Chondrocyte (in vitro differentiated cells): ENCODE measurements at regions not wholly inside any gene's neighbourhood (a gene's known extent, or its start where the extent isn't known, plus 50 kb on each side); places are given as distances from the start of the nearest gene placed in this dataset.

ENCODE experiments used
- DNase-seq: peaks from one replicate; pipeline ENCODE4 v3.0.0; 2021; ENCODE audit warnings: mixed read lengths, low spot score
- H3K27ac Mint-ChIP-seq: one replicate; pipeline ENCODE4 v1.8.0; 2021; ENCODE audit warnings: mild to moderate bottlenecking, moderate library complexity, mixed read lengths; ENCODE audit not compliant: unreplicated experiment
- H3K27me3 Mint-ChIP-seq: 2 replicates; pipeline ENCODE4 v1.8.0; 2021; ENCODE audit warnings: low read depth, mixed read lengths
- H3K36me3 Mint-ChIP-seq: 2 replicates; pipeline ENCODE4 v1.8.0; 2021; ENCODE audit warnings: low read depth, mixed read lengths
- H3K4me1 Mint-ChIP-seq: 2 replicates; pipeline ENCODE4 v1.8.0; 2021; ENCODE audit warnings: low read depth, mild to moderate bottlenecking, mixed read lengths
- H3K4me3 Mint-ChIP-seq: one replicate; pipeline ENCODE4 v1.8.0; 2021; ENCODE audit warnings: mild to moderate bottlenecking, moderate library complexity, mixed read lengths; ENCODE audit not compliant: unreplicated experiment
- H3K9me3 Mint-ChIP-seq: 2 replicates; pipeline ENCODE4 v1.8.0; 2021; ENCODE audit warnings: low read depth, mixed read lengths
- TF ChIP-seq, protein P1 (sequence below): fragments of 200-600 bp; sonication (generic); IDR thresholded peaks from 2 replicates; pipeline ENCODE4 v1.5.0; 2021; ENCODE audit warnings: antibody characterized with exemption, mild to moderate bottlenecking, moderate library complexity

GRCh38 chr7:125746510-125746909, 816.9 kb upstream of the POT1 start:
- TF ChIP-seq, protein P1, sequence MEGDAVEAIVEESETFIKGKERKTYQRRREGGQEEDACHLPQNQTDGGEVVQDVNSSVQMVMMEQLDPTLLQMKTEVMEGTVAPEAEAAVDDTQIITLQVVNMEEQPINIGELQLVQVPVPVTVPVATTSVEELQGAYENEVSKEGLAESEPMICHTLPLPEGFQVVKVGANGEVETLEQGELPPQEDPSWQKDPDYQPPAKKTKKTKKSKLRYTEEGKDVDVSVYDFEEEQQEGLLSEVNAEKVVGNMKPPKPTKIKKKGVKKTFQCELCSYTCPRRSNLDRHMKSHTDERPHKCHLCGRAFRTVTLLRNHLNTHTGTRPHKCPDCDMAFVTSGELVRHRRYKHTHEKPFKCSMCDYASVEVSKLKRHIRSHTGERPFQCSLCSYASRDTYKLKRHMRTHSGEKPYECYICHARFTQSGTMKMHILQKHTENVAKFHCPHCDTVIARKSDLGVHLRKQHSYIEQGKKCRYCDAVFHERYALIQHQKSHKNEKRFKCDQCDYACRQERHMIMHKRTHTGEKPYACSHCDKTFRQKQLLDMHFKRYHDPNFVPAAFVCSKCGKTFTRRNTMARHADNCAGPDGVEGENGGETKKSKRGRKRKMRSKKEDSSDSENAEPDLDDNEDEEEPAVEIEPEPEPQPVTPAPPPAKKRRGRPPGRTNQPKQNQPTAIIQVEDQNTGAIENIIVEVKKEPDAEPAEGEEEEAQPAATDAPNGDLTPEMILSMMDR = no peak
- Mint-ChIP-seq H3K27ac (no peak overlapping the region), H3K4me3 (no peak overlapping the region), H3K9me3 (peaks cover 8% of the 10 kb centered on the region), H3K27me3 (no peaks in the 10 kb centered on the region), H3K4me1 (no peaks in the 10 kb centered on the region), H3K36me3 (no peaks in the 10 kb centered on the region)
- no peak for DNase-seq

DNA sequence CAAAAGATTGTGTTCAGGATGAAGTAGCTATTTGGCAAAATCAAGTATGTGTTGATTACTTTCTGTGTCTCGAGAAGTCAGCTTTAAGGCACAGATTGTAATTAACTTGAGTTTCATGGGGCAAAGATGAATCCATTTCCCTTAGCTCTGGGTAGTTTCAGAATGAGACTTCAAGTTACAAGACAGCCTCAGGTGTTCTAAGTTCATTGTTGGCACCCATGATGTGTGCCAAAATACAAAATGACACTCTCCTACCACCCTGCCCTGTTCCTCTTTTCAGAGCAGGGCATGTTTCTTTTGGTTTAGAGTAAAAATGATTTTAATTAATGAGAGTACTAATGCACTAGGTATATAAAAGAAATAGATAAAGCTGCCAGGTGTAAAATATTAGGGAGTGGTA, 797.6 kb upstream of the POT1 start:
- TF ChIP-seq, protein P1 = no peak
- no peak for DNase-seq
- Mint-ChIP-seq H3K36me3 (no peaks in the 10 kb centered on the region), H3K27ac (no peak overlapping the region), H3K27me3 (peaks cover 3% of the 10 kb centered on the region), H3K4me1 (no peaks in the 10 kb centered on the region), H3K9me3 (no peaks in the 10 kb centered on the region), H3K4me3 (no peak overlapping the region)

- no peak overlapping the region for H3K27ac Mint-ChIP-seq
- no peaks in the 10 kb centered on the region for H3K36me3 Mint-ChIP-seq
- TF ChIP-seq, protein P1 = no peak
- no peaks in the 10 kb centered on the region for H3K9me3 Mint-ChIP-seq
- H3K27me3 Mint-ChIP-seq = no peaks in the 10 kb centered on the region
- DNase-seq = no peak
- H3K4me1 Mint-ChIP-seq = no peaks in the 10 kb centered on the region
- H3K4me3 Mint-ChIP-seq = no peak overlapping the region
Observed at GRCh38 chr7:125695626-125696025, 766.0 kb upstream of the POT1 start.

DNA sequence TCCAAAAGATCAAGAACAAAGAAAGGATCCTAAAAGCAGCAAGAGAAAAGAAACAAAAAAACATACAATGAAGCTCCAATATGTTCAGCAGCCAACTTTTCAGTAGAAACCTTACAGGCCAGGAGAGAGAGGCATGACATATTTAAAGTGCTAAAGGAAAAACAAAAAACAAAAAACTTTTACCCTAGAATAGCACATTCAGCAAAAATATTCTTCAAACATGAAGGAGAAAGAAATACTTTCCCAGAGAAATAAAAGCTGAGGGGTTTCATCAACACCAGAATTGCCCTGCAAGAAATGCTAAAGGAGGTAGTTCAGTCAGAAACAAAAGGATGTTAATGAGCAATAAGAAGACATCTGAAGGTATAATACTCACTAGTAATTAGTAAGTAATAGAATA, 753.5 kb upstream of the POT1 start:
- TF ChIP-seq, protein P1 = no peak
- H3K36me3 Mint-ChIP-seq = no peaks in the 10 kb centered on the region
- H3K4me3 Mint-ChIP-seq = no peak overlapping the region
- H3K27me3 Mint-ChIP-seq = peaks cover 5% of the 10 kb centered on the region
- no peaks in the 10 kb centered on the region for H3K4me1 Mint-ChIP-seq
- H3K9me3 Mint-ChIP-seq = no peaks in the 10 kb centered on the region
- H3K27ac Mint-ChIP-seq = no peak overlapping the region
- no peak for DNase-seq

- H3K4me1 Mint-ChIP-seq = no peaks in the 10 kb centered on the region
- no peak overlapping the region for H3K4me3 Mint-ChIP-seq
- TF ChIP-seq, protein P1 = no peak
- no peaks in the 10 kb centered on the region for H3K36me3 Mint-ChIP-seq
- DNase-seq = no peak
- H3K9me3 Mint-ChIP-seq = no peaks in the 10 kb centered on the region
- H3K27me3 Mint-ChIP-seq = peaks cover 5% of the 10 kb centered on the region
- no peak overlapping the region for H3K27ac Mint-ChIP-seq
Observed at GRCh38 chr7:125681508-125681907, 751.9 kb upstream of the POT1 start.
